Upper lobe of right lung (tissue), 1 donor: ENCODE measurements at regions not wholly inside any gene's neighbourhood (a gene's known extent, or its start where the extent isn't known, plus 50 kb on each side); places are given as distances from the start of the nearest gene placed in this dataset.

ENCODE experiments used
- ATAC-seq: fragments of 200-7000 bp; cut with Tn5 transposase; one replicate; pipeline ENCODE4 v1.9.1; 2020; ENCODE audit warnings: mild to moderate bottlenecking, moderate library complexity
- DNase-seq: peaks from one replicate; pipeline ENCODE4 v3.0.0-alpha.2; 2020
- H3K27ac ChIP-seq: fragments of 200-600 bp; one replicate; pipeline ENCODE4 v1.8.0; 2022
- H3K27me3 ChIP-seq: fragments of 200-600 bp; one replicate; pipeline ENCODE4 v1.8.0; 2022; ENCODE audit warnings: mild to moderate bottlenecking
- H3K36me3 ChIP-seq: fragments of 200-600 bp; one replicate; pipeline ENCODE4 v1.8.0; 2022
- H3K4me1 ChIP-seq: fragments of 200-600 bp; one replicate; pipeline ENCODE4 v1.8.0; 2022
- H3K4me3 ChIP-seq: fragments of 200-600 bp; one replicate; pipeline ENCODE4 v1.8.0; 2022; ENCODE audit warnings: mild to moderate bottlenecking
- H3K9me3 ChIP-seq: fragments of 200-600 bp; one replicate; pipeline ENCODE4 v1.8.0; 2022
- CTCF ChIP-seq: fragments of 200-600 bp; IDR thresholded peaks from one replicate; pipeline ENCODE4 v1.8.0; 2022; ENCODE audit warnings: antibody characterized with exemption
- intact Hi-C: fragments of 100-400 bp; cut with DNase I; formaldehyde crosslinking; loops from one replicate; pipeline ENCODE4 v1.11.0; 2022
- donor health status: DM: no; HTN: yes; CAD: no; lungs with severe emphysema.

GRCh38 chr13:79805317-79805716 lies 324.4 kb downstream of the NDFIP2 start:
- Histone ChIP-seq H3K27ac (no peak overlapping the region), H3K36me3 (no peaks in the 10 kb centered on the region), H3K9me3 (no peaks in the 10 kb centered on the region), H3K27me3 (no peaks in the 10 kb centered on the region), H3K4me1 (no peaks in the 10 kb centered on the region), H3K4me3 (no peak overlapping the region)
- intact Hi-C loops = no loop called here
- ATAC-seq = no peak
- DNase-seq = no peak
- no peak for TF ChIP-seq CTCF

GRCh38 chr13:79803989-79804388 lies 323.0 kb downstream of the NDFIP2 start:
- Histone ChIP-seq H3K36me3 (no peaks in the 10 kb centered on the region), H3K4me1 (no peaks in the 10 kb centered on the region), H3K9me3 (no peaks in the 10 kb centered on the region), H3K4me3 (no peak overlapping the region), H3K27ac (no peak overlapping the region), H3K27me3 (no peaks in the 10 kb centered on the region)
- no peak for DNase-seq
- TF ChIP-seq CTCF = no peak
- no peak for ATAC-seq
- intact Hi-C loops = no loop called here

- Histone ChIP-seq H3K36me3 (no peaks in the 10 kb centered on the region), H3K27ac (no peak overlapping the region), H3K9me3 (no peaks in the 10 kb centered on the region), H3K27me3 (no peaks in the 10 kb centered on the region), H3K4me1 (no peaks in the 10 kb centered on the region), H3K4me3 (no peak overlapping the region)
- intact Hi-C loops = no loop called here
- no peak for TF ChIP-seq CTCF
- DNase-seq (no peak), ATAC-seq (no peak)
Observed at GRCh38 chr13:79803296-79803695, 322.3 kb downstream of the NDFIP2 start.

- no peak for ATAC-seq
- no peak for TF ChIP-seq CTCF
- intact Hi-C loops = no loop called here
Observed at GRCh38 chr13:79802389-79803085, 321.6 kb downstream of the NDFIP2 start.

GRCh38 chr13:79799059-79799867 lies 318.3 kb downstream of the NDFIP2 start:
- H3K27ac ChIP-seq = no peak overlapping the region
- H3K9me3 ChIP-seq = no peaks in the 10 kb centered on the region
- ATAC-seq (no peak), DNase-seq (no peak)
- no peaks in the 10 kb centered on the region for H3K27me3 ChIP-seq
- intact Hi-C loops = no loop called here
- no peaks in the 10 kb centered on the region for H3K4me1 ChIP-seq
- no peaks in the 10 kb centered on the region for H3K36me3 ChIP-seq
- no peak for TF ChIP-seq CTCF
- H3K4me3 ChIP-seq = no peak overlapping the region

More at GRCh38 chr13:79802389-79803085, 321.6 kb downstream of the NDFIP2 start:
- Histone ChIP-seq H3K27me3 (no peaks in the 10 kb centered on the region), H3K36me3 (no peaks in the 10 kb centered on the region), H3K4me3 (no peak overlapping the region), H3K27ac (no peak overlapping the region), H3K4me1 (no peaks in the 10 kb centered on the region), H3K9me3 (no peaks in the 10 kb centered on the region)
- no peak for DNase-seq
